GM21825 (cell line): ENCODE measurements at regions not wholly inside any gene's neighbourhood (a gene's known extent, or its start where the extent isn't known, plus 50 kb on each side); places are given as distances from the start of the nearest gene placed in this dataset.

Source experiments
- ATAC-seq: cut with Tn5 transposase; IDR thresholded peaks from one replicate; pipeline ENCODE4 v1.9.1; 2021; ENCODE audit warnings: mild to moderate bottlenecking, moderate library complexity; ENCODE audit not compliant: unreplicated experiment

DNA sequence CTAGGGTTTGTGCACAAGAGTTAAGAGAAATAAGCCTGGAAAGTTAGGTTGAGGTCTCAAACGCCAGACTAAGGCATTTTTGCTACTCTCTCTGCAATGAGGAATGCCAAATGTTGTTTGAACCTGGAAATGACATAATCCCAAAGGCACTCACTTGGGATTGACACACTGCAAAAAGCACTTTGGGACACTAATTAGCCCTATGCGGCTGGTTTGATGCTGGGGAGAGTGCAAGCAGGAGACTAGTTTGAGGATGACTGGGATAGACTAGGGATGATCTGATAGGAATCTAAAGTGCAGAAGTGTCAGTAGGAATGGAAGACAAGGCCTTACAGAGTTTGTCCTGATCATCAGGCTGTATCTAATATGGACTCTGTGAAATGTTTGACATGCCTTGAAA lies 469.0 kb downstream of the SLC4A3 start:
- no peak for ATAC-seq

GRCh38 chr2:220101980-220102379 lies 474.6 kb downstream of the SLC4A3 start:
- ATAC-seq: no peak

- ATAC-seq: no peak
These were observed 476.2 kb downstream of the SLC4A3 start for GRCh38 chr2:220103596-220103995.

DNA sequence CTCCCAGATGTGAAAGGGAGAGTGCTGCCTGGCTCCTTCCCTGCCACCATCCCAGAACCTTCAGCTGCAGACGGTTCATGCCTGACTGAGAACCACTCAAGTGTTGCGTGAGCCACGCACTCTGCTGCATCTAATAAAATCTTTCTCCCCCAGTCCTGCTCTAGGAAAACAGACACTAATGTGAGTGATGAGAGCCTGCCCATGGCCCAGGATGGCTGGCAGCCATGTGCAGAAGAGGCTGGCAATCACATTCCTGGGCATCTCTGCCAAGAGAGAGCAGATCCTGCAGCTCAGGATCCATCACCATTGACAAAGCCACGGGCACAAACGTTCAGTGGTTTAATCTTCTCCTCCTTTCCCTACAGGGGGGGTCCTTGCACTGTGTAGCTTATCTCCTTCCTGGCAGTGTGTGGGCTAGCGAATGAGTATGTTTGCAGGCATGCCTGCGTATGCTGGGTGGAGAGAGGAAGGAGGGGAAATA lies 477.5 kb downstream of the SLC4A3 start:
- ATAC-seq: no peak

DNA sequence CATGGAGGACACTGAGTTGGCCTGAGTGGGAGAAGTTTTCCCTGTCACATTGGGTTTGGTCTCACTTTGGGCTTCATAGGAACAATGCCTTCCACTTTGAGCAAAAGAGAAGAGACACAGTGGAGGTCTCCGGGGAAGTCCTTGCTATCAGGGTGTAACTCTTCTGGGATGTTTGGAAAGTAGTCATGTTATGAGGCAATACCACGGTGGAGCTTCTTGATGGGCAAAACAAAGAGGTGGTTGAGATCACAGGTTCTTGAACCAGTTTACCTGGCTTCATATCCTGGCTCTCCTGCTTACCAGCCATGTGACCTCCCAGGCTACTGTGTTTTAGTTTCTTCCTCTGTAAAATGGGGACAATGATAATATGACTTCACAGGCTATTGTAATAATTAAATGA lies 478.6 kb downstream of the SLC4A3 start:
- no peak for ATAC-seq

DNA sequence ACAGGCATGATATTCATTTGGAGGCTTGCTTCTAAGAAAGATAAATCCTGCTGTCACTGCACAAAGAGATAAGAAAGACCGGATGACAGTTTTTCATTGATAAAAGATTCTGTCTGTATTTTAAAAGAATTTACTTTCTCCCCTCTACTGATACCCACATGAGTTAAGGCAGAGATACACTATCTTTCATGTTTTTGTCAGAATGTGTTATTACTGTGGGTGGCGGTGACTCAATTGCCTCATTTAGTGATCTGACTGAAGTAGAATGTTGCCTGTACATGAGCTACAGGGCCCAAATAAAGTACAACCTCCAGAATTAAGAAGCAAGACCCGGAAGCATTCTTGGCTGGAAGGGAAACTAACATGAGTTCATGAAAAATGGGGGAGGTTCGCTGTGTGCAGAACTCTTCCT lies 480.0 kb downstream of the SLC4A3 start:
- no peak for ATAC-seq

- no peak for ATAC-seq
These were observed 487.0 kb downstream of the SLC4A3 start for GRCh38 chr2:220114443-220114842.

GRCh38 chr2:220117025-220117424 lies 489.6 kb downstream of the SLC4A3 start:
- ATAC-seq: no peak

DNA sequence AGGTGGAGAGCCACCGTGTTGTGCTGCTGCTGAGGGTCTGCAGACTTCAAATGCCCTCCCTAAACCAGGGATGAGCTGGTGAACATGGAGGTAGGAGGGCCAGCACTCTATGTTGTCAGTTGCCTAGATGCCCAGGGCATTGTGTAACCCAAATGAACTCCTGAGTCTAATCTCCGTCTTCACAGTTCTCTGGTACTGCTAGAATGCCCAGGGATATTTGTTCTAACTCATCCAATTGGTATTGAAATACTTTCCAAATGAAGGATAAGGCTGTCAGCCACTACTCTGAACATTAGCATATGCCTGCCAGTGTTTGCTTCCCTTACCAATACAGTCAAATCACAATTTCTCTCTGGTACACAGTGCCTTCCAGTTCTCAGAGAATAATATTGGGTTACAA lies 492.6 kb downstream of the SLC4A3 start:
- no peak for ATAC-seq

DNA sequence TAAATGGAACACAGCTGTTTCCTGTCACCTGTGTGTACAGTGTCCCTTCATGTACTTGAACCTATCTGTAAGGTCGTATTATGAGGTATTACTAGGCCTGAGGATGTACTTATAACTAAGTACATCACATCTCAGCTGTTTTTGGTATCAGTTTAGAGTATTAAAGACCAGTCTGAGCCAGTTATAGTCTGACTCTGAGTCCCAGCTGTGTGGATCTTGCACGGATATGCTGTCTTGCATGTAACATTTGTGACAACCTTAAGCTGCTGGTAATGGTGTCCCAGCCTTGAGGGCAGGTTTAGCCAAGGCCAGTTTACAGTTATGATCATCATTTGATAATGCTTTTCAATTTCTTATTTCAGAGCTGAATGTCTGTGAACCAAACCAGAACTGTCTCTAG lies 496.3 kb downstream of the SLC4A3 start:
- no peak for ATAC-seq

DNA sequence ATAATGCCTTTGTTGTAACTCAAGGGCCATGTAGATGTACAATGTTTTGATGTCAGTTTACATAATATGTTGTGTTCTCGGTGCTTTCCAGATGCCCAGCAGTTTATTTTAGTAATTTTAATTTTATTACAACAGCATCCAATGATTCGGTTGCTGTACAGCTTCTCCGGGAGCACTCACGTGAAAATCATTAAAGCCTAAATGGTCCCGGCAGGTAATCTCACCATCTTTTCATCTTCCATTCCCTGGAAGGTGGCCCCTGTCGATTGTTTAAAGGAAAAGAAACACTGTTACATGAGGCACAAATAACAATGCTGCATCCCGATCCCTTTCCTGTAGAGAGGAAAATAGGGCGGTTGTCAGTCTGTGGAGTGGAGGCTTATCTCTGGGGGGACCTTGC lies 498.1 kb downstream of the SLC4A3 start:
- ATAC-seq: no peak

DNA sequence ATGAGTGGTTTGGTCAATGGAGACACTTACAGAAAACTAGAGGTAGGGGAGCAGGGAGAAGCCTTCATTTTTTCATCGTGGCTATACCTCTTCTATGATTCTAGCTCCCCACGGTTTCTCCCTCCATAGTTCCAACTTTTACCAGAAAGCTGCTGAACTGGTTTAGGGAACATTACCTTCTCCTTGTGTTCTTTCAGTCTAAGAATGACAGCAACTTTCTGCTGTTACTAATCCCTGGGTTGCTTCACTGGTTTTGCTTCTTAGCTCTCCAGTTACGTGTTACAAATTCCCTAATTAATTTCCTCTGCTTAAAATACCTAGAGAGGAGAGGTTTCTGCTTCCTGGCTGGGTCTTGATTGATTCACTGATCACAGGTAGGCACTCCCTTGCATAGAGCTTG lies 499.9 kb downstream of the SLC4A3 start:
- no peak for ATAC-seq

- no peak for ATAC-seq
These were observed 500.4 kb downstream of the SLC4A3 start for GRCh38 chr2:220127876-220128275.

DNA sequence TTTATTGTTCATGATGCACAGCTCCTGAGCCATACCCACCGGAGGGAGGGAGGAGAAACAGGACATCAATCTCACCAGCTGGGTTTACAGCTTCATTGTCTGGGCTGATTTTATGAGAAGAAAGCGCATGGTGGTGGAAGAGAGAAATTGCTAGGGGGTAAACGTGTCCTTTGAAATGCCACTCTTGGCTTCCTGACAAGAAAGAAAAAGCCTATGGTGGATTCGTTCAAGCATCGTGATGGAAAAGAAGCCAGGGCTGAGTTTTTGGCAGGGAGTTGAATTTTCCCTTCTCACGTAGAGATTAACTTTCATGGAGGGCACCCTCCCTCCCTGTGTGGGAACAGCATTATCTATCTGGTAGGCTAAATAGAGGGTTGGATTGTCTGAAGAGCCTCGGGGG lies 502.0 kb downstream of the SLC4A3 start:
- no peak for ATAC-seq

DNA sequence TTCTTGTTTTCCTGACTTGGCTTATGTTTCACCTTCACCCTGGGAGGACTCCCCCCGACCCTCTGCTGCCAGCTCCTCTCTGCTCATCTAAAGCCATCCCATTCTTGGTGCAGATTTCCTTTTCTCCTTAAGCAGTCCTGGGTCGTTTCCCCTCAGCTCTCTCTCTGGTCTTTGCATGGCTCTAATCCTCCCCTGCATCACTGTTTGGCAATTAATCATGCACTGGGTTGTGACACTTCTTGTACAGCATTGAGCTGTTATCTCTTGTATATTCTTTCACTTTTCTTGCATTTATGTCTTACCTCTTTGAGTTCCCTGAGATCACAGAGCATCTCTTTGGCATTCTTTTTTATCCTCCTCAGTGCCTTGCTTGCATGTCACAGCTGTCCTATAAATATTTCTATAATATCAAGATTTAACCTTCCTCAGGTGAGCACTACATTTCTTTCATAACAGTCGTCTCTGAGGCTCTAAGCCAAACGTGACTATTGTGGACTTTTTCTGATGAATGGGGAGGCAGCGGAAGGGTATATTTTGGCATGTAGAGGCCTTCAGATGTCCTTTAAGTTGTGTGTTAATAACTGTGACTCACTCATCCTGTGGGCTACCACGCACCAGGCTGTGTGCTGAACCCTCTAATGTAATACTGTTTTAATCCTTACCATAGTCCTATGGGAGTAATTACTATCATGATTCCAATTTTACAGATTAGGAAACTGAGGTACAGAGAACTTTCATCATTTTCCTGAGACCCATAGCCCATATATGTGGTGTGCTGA lies 507.5 kb downstream of the SLC4A3 start:
- ATAC-seq: no peak

- ATAC-seq: no peak
These were observed 515.9 kb downstream of the SLC4A3 start for GRCh38 chr2:220143336-220143735.

DNA sequence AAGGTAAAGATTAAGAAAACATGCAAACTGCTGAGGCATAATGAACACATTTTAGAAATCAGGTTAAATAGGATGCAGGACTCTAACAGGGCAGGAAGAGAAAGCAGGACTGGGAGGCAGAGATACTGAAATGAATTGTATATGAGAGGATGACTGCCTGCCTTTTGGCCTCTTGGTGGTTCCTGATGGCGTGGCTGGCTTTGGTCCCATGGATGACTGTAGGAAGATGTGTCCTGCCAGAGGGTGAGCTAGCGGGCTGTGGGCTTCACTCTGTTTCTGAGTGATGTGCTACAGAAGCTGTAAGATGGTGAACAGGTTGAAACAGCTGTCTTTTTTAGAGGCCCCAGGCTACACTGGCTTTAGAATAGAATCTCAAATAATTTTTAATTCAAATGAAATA lies 517.0 kb downstream of the SLC4A3 start:
- ATAC-seq: no peak

DNA sequence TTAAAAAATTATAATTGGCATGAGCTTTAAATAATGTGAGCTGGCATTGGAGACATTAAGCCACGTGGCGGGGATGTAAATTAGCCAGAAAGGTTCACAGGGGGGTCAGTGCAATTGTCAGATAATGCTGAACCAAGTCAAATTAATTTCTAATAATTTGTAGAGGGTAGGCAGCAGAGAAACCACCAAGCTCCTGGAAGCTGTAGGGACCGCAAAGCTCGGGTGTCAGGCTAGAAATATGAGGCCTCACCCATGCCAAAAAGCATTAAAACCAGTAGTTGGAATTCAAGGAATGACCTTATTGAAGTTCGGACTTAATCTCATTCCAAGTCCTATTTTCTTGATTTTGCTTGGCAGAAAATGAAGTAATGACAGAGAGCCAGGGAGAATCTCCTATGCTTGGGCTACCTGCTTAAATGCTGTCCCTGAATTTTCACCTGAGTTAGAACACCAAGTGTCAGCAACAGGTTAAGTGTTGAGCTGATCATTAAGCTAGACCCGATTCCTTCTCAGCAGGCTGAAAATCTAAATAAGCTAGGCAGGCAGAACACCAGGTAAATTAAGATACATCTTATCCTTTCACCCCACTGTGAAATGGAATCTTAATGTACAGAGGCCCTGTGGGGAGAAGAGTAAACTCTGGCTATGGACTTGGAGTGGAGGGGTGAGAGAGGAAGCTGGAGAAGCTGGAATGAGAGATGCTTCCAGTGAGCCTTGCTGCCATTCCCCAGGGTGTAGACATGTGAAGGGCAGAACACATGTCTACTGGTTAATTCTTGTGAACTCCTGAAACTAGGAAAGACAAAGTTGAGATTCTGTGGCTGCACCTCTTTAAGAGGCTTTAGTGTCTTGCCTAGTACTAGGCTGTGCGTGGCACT lies 520.0 kb downstream of the SLC4A3 start:
- no peak for ATAC-seq

GRCh38 chr2:220148471-220149248 lies 521.2 kb downstream of the SLC4A3 start:
- no peak for ATAC-seq

- ATAC-seq: no peak
These were observed 523.9 kb downstream of the SLC4A3 start for GRCh38 chr2:220151341-220151740.

DNA sequence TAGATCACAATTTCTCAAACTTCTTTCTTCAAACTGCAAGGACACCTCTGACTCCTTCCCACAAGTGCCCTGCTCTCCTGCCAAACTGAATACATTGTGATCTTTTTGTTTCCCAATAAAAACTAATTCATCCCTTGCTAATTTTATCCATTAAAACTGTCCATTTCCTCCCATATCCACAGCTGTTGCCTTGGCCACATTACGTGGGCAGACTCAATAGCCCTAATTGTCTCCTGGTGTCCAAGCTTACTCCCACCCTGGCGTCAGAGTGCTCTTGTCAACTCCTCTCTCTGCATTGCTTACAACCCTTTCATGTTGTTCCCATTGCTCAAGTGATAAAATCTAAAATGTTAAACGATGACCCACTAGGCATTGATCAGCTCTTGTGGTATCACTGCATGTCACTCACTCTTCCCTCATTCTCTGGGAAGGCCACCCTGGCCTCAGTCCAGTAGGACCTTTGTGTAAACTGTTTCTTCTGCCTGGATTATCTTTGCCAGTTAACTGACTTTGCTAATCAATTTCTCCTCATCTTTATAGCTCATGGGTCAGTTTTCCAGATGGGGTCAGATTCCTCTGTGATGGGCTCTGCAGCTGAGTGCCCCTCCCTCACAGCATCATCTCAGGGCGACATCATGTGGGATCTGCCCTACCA lies 525.0 kb downstream of the SLC4A3 start:
- ATAC-seq: no peak
